ENCODE measurements at regions not wholly inside any gene's neighbourhood (a gene's known extent, or its start where the extent isn't known, plus 50 kb on each side); places are given as distances from the start of the nearest gene placed in this dataset.

DNA sequence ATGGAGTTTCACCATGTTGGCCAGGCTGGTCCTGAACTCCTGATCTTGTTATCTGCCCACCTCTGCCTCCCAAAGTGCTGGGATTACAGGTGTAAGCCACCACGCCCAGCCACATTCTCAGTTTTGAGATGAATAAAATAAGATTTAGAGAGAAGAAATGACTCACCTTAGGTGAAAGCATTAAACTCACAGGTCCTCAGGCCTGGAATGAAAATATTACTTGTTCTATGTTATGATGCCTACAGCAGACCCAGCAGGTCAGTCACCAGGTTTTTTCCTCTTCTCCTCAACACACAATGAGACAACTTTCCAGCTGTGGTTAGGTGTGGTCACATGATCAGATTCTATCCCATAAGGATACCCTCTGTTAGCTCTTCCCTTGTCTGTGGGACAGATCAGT lies 150.3 kb downstream of the C16orf95 start:
- TF ChIP-seq, protein P1, sequence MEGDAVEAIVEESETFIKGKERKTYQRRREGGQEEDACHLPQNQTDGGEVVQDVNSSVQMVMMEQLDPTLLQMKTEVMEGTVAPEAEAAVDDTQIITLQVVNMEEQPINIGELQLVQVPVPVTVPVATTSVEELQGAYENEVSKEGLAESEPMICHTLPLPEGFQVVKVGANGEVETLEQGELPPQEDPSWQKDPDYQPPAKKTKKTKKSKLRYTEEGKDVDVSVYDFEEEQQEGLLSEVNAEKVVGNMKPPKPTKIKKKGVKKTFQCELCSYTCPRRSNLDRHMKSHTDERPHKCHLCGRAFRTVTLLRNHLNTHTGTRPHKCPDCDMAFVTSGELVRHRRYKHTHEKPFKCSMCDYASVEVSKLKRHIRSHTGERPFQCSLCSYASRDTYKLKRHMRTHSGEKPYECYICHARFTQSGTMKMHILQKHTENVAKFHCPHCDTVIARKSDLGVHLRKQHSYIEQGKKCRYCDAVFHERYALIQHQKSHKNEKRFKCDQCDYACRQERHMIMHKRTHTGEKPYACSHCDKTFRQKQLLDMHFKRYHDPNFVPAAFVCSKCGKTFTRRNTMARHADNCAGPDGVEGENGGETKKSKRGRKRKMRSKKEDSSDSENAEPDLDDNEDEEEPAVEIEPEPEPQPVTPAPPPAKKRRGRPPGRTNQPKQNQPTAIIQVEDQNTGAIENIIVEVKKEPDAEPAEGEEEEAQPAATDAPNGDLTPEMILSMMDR (IDR thresholded peaks at IDR 0.05) = no peak
- TF ChIP-seq CREB1 (CRISPR knock-in tag; IDR thresholded peaks at IDR 0.05) (no peak), SMAD3 (CRISPR knock-in tag; IDR thresholded peaks at IDR 0.05; ENCODE audit: borderline replicate concordance) (no peak), TCF7 (CRISPR knock-in tag; IDR thresholded peaks at IDR 0.05; ENCODE audit: low read depth) (no peak), ZNF263 (CRISPR knock-in tag; IDR thresholded peaks at IDR 0.05; ENCODE audit: low read depth) (no peak), SMAD4 (CRISPR knock-in tag; IDR thresholded peaks at IDR 0.05) (no peak)
- TF ChIP-seq, protein P2, sequence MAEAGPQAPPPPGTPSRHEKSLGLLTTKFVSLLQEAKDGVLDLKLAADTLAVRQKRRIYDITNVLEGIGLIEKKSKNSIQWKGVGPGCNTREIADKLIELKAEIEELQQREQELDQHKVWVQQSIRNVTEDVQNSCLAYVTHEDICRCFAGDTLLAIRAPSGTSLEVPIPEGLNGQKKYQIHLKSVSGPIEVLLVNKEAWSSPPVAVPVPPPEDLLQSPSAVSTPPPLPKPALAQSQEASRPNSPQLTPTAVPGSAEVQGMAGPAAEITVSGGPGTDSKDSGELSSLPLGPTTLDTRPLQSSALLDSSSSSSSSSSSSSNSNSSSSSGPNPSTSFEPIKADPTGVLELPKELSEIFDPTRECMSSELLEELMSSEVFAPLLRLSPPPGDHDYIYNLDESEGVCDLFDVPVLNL (CRISPR knock-in tag; IDR thresholded peaks at IDR 0.05; ENCODE audit: borderline replicate concordance, low read depth) = no peak
- TF ChIP-seq, protein P3, sequence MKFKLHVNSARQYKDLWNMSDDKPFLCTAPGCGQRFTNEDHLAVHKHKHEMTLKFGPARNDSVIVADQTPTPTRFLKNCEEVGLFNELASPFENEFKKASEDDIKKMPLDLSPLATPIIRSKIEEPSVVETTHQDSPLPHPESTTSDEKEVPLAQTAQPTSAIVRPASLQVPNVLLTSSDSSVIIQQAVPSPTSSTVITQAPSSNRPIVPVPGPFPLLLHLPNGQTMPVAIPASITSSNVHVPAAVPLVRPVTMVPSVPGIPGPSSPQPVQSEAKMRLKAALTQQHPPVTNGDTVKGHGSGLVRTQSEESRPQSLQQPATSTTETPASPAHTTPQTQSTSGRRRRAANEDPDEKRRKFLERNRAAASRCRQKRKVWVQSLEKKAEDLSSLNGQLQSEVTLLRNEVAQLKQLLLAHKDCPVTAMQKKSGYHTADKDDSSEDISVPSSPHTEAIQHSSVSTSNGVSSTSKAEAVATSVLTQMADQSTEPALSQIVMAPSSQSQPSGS (CRISPR knock-in tag; IDR thresholded peaks at IDR 0.05; ENCODE audit: borderline replicate concordance, low read depth) = no peak
- TF ChIP-seq, protein P4, sequence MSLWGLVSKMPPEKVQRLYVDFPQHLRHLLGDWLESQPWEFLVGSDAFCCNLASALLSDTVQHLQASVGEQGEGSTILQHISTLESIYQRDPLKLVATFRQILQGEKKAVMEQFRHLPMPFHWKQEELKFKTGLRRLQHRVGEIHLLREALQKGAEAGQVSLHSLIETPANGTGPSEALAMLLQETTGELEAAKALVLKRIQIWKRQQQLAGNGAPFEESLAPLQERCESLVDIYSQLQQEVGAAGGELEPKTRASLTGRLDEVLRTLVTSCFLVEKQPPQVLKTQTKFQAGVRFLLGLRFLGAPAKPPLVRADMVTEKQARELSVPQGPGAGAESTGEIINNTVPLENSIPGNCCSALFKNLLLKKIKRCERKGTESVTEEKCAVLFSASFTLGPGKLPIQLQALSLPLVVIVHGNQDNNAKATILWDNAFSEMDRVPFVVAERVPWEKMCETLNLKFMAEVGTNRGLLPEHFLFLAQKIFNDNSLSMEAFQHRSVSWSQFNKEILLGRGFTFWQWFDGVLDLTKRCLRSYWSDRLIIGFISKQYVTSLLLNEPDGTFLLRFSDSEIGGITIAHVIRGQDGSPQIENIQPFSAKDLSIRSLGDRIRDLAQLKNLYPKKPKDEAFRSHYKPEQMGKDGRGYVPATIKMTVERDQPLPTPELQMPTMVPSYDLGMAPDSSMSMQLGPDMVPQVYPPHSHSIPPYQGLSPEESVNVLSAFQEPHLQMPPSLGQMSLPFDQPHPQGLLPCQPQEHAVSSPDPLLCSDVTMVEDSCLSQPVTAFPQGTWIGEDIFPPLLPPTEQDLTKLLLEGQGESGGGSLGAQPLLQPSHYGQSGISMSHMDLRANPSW (CRISPR knock-in tag; conservative IDR thresholded peaks at IDR 0.05; ENCODE audit: low read depth) = no peak
